DLD1 (cell line): ENCODE measurements at regions not wholly inside any gene's neighbourhood (a gene's known extent, or its start where the extent isn't known, plus 50 kb on each side); places are given as distances from the start of the nearest gene placed in this dataset.

Experiments
- in situ Hi-C: cut with HindIII; loops from 2 replicates; pipeline ENCODE4 v1.10.0; 2017; ENCODE audit warnings: low sequenced_read_pairs

- in situ Hi-C loops: no loop called here
Observed at GRCh38 chr4:178480105-178480504, 1037.9 kb upstream of the AGA start.

- in situ Hi-C loops: no loop called here
Observed at GRCh38 chr4:178480881-178481280, 1038.6 kb upstream of the AGA start.

- in situ Hi-C loops: no loop called here
Observed at GRCh38 chr4:178481564-178481963, 1039.3 kb upstream of the AGA start.

GRCh38 chr4:178523038-178523437, 1080.8 kb upstream of the AGA start:
- in situ Hi-C loops: no loop called here

GRCh38 chr4:178535939-178536579, 1093.8 kb upstream of the AGA start:
- in situ Hi-C loops: no loop called here

GRCh38 chr4:178553201-178553600, 1111.0 kb upstream of the AGA start:
- in situ Hi-C loops: no loop called here

GRCh38 chr4:178554352-178554751, 1112.1 kb upstream of the AGA start:
- in situ Hi-C loops: no loop called here

GRCh38 chr4:178556796-178557195, 1114.6 kb upstream of the AGA start:
- in situ Hi-C loops: no loop called here

- in situ Hi-C loops: no loop called here
Observed at GRCh38 chr4:178577933-178578332, 1135.7 kb upstream of the AGA start.

- in situ Hi-C loops: no loop called here
Observed at GRCh38 chr4:178595500-178596138, 1153.4 kb upstream of the AGA start.

- in situ Hi-C loops: no loop called here
Observed at GRCh38 chr4:178598672-178599071, 1156.4 kb upstream of the AGA start.

GRCh38 chr4:178599521-178599920, 1157.3 kb upstream of the AGA start:
- in situ Hi-C loops: no loop called here

GRCh38 chr4:178602833-178603232, 1160.6 kb upstream of the AGA start:
- in situ Hi-C loops: no loop called here

- in situ Hi-C loops: no loop called here
Observed at GRCh38 chr4:178611062-178611461, 1168.8 kb upstream of the AGA start.

GRCh38 chr4:178612733-178613132, 1170.5 kb upstream of the AGA start:
- in situ Hi-C loops: no loop called here

GRCh38 chr4:178632415-178632814, 1190.2 kb upstream of the AGA start:
- in situ Hi-C loops: no loop called here

GRCh38 chr4:178633263-178633662, 1191.0 kb upstream of the AGA start:
- in situ Hi-C loops: no loop called here

- in situ Hi-C loops: no loop called here
Observed at GRCh38 chr4:178664621-178665020, 1222.4 kb upstream of the AGA start.

- in situ Hi-C loops: no loop called here
Observed at GRCh38 chr4:178665916-178666315, 1223.7 kb upstream of the AGA start.

- in situ Hi-C loops: no loop called here
Observed at GRCh38 chr4:178671766-178672165, 1229.5 kb upstream of the AGA start.

GRCh38 chr4:178672512-178672911, 1230.3 kb upstream of the AGA start:
- in situ Hi-C loops: no loop called here

GRCh38 chr4:178681871-178682270, 1239.6 kb upstream of the AGA start:
- in situ Hi-C loops: no loop called here

GRCh38 chr4:178689926-178690325, 1247.7 kb upstream of the AGA start:
- in situ Hi-C loops: no loop called here
